A549 (cell line): ENCODE measurements at regions not wholly inside any gene's neighbourhood (a gene's known extent, or its start where the extent isn't known, plus 50 kb on each side); places are given as distances from the start of the nearest gene placed in this dataset.

Experiments
- ATAC-seq, 2 experiments: fragments of 200-7000 bp in 1 of 2; fragments of >200 bp in 1 of 2; cut with Nextera tagmentation in 1 of 2; cut with Tn5 transposase in 1 of 2; 3 replicates each; pipeline versions ENCODE4 v1.8.0 to v1.9.1; 2018 to 2020; ENCODE audit warnings: mild to moderate bottlenecking in 1 of 2, moderate library complexity in 1 of 2
- CTCF ChIA-PET: fragments of 300-600 bp; sonication (Branson Sonifier 250); formaldehyde crosslinking; extraction: SDS; loops from one replicate; lab custom pipeline; 2021; ENCODE audit warnings: antibody characterized with exemption, inconsistent platforms; lab: Yijun Ruan, JAX
- POLR2A ChIA-PET: fragments of 350-600 bp; formaldehyde crosslinking; extraction: SDS; loops from one replicate; lab custom pipeline; 2021; ENCODE audit warnings: antibody characterized with exemption, inconsistent platforms; lab: Yijun Ruan, JAX
- DNase-seq, 2 experiments: peaks; one replicate each; pipeline versions ENCODE4 v3.0.0 to v3.0.0-alpha.2; 2011 to 2016; ENCODE audit warnings: low read depth in 1 of 2, low spot score in 1 of 2
- FAIRE-seq: peaks from 2 replicates; lab custom pipeline; 2011; peaks lifted over from hg19 to GRCh38; lab: Jason Lieb, UNC
- H3K27ac ChIP-seq, 2 experiments: fragments of >200 bp; sonication (Bioruptor Twin); formaldehyde crosslinking; 3 replicates each; pipeline ENCODE4 v1.5.1; 2016 to 2017
- H3K4me1 ChIP-seq: fragments of >200 bp; sonication (Bioruptor Twin); formaldehyde crosslinking; 3 replicates; pipeline ENCODE4 v1.6.1; 2016
- H3K4me2 ChIP-seq: fragments of >200 bp; sonication (Bioruptor Twin); formaldehyde crosslinking; 3 replicates; pipeline ENCODE4 v1.6.1; 2016
- H3K4me3 ChIP-seq: fragments of >200 bp; sonication (Bioruptor Twin); formaldehyde crosslinking; 3 replicates; pipeline ENCODE4 v1.5.1; 2016
- H3K9me3 ChIP-seq: fragments of >200 bp; sonication (Bioruptor Twin); formaldehyde crosslinking; 3 replicates; pipeline ENCODE4 v1.6.1; 2016
- BCL3 ChIP-seq: fragments of >200 bp; sonication (Bioruptor Twin); formaldehyde crosslinking; IDR thresholded peaks from 3 replicates; pipeline ENCODE4 v1.6.1; 2016
- CBX2 ChIP-seq: fragments of 200-600 bp; sonication (generic); IDR thresholded peaks from 2 replicates; pipeline ENCODE4 v1.6.1; 2016; ENCODE audit warnings: low read depth, mild to moderate bottlenecking, borderline replicate concordance
- CHD2 ChIP-seq: fragments of 150-350 bp; IDR thresholded peaks from 2 replicates; pipeline ENCODE4 v1.6.1; 2014; ENCODE audit warnings: low read length; ENCODE audit not compliant: partially characterized antibody
- E2F6 ChIP-seq: IDR thresholded peaks from 2 replicates; pipeline ENCODE4 v1.6.1; 2012; ENCODE audit warnings: low read depth, borderline replicate concordance
- EP300 ChIP-seq, 2 experiments: fragments of >200 bp; sonication (Bioruptor Twin); formaldehyde crosslinking; IDR thresholded peaks; 2 replicates in 1 of 2; 3 replicates in 1 of 2; pipeline ENCODE4 v1.6.1; 2016 to 2017
- FOSB ChIP-seq: fragments of 250-450 bp; sonication (Bioruptor Pico); IDR thresholded peaks from 2 replicates; pipeline ENCODE4 v1.5.0; 2020; ENCODE audit warnings: mild to moderate bottlenecking, moderate library complexity
- GATA3 ChIP-seq: IDR thresholded peaks from 2 replicates; pipeline ENCODE4 v1.6.1; 2012; ENCODE audit warnings: borderline replicate concordance
- HMGXB4 ChIP-seq: fragments of 250-450 bp; sonication (Bioruptor Pico); IDR thresholded peaks from 2 replicates; pipeline ENCODE4 v1.5.0; 2021; ENCODE audit warnings: mild to moderate bottlenecking, moderate library complexity, borderline replicate concordance
- JUN ChIP-seq, 2 experiments: fragments of >200 bp; sonication (Bioruptor Twin); formaldehyde crosslinking; IDR thresholded peaks; 2 replicates in 1 of 2; 3 replicates in 1 of 2; pipeline ENCODE4 v1.6.1; 2016 to 2017
- MAFK ChIP-seq: fragments of 450-650 bp; IDR thresholded peaks from 2 replicates; pipeline ENCODE4 v1.6.1; 2014; ENCODE audit not compliant: partially characterized antibody
- NFE2L2 ChIP-seq: fragments of 150-350 bp; conservative IDR thresholded peaks from 2 replicates; pipeline ENCODE4 v1.6.1; 2014; ENCODE audit warnings: low read length
- NPAS2 ChIP-seq: fragments of 250-450 bp; sonication (Bioruptor Pico); IDR thresholded peaks from 2 replicates; pipeline ENCODE4 v1.8.0; 2022; ENCODE audit warnings: mild to moderate bottlenecking, moderate library complexity, borderline replicate concordance
- PHF8 ChIP-seq: fragments of 200-600 bp; sonication (generic); IDR thresholded peaks from 2 replicates; pipeline ENCODE4 v1.6.1; 2016; ENCODE audit warnings: low read depth, mild to moderate bottlenecking, antibody characterized with exemption, moderate library complexity, borderline replicate concordance
- RAD21 ChIP-seq, 2 experiments: fragments of >200 bp in 1 of 2; sonication (Bioruptor Twin) in 1 of 2; formaldehyde crosslinking in 1 of 2; IDR thresholded peaks in 1 of 2; conservative IDR thresholded peaks in 1 of 2; 2 replicates in 1 of 2; 3 replicates in 1 of 2; pipeline ENCODE4 v1.6.1; 2012 to 2018; ENCODE audit warnings: inconsistent platforms in 1 of 2
- RARB ChIP-seq: fragments of 250-450 bp; sonication (Bioruptor Pico); IDR thresholded peaks from 2 replicates; pipeline ENCODE4 v1.8.0; 2021; ENCODE audit warnings: mild to moderate bottlenecking, moderate library complexity
- RNF2 ChIP-seq: fragments of 200-600 bp; sonication (generic); IDR thresholded peaks from 2 replicates; pipeline ENCODE4 v1.6.1; 2016; ENCODE audit warnings: low read depth, mild to moderate bottlenecking, antibody characterized with exemption, moderate library complexity, borderline replicate concordance
- SREBF2 ChIP-seq: fragments of 450-650 bp; IDR thresholded peaks from 2 replicates; pipeline ENCODE4 v1.6.1; 2014; ENCODE audit warnings: mild to moderate bottlenecking, moderate library complexity
- TFCP2L1 ChIP-seq: fragments of 250-450 bp; sonication (Bioruptor Pico); IDR thresholded peaks from 2 replicates; pipeline ENCODE4 v1.5.0; 2021; ENCODE audit warnings: mild to moderate bottlenecking
- ZNF302 ChIP-seq: fragments of 250-450 bp; sonication (Bioruptor Pico); IDR thresholded peaks from 2 replicates; pipeline ENCODE4 v1.9.0; 2021; ENCODE audit warnings: inconsistent platforms, mild to moderate bottlenecking, moderate library complexity
- WGBS: methylation state at CpG from one replicate; pipeline ENCODE4 v1.1.6; 2017; ENCODE audit errors: missing lambda C conversion rate; 5-methylcytosine and 5-hydroxymethylcytosine counted together
- TF ChIP-seq, protein P1 (sequence below): IDR thresholded peaks from 2 replicates; pipeline ENCODE4 v1.6.1; 2012

DNA sequence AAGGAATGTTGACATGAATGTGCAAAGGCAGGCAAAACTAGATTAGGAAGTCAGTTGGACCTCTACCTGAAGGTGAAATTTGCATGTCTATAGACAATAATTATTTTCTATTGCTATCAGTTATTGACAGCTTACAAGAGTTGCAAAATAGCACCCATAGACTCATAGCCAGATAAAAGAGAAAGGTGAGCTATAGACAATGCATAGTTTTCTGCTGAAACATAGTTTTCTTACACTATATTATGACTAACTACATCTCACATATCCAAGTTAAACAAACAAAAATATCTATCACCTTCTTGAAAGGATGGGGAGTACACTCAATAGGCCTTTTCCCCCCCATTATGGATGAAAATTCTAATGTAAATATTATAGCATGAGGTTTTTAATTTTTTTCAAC lies 305.0 kb downstream of the PTH2R start:
- no peak overlapping the region for H3K4me3 ChIP-seq
- FAIRE-seq (no peak), DNase-seq (no peak), ATAC-seq (no peak)
- no peaks in the 10 kb centered on the region for H3K4me1 ChIP-seq
- no peak overlapping the region for H3K4me2 ChIP-seq
- ChIA-PET CTCF (no interaction called here), POLR2A (no interaction called here)
- no peak overlapping the region for H3K27ac ChIP-seq
- no peak for TF ChIP-seq BCL3
- no peak for TF ChIP-seq CHD2
- no peak for TF ChIP-seq NPAS2 (CRISPR knock-in tag)
- TF ChIP-seq SREBF2, result no peak
- no peak for TF ChIP-seq RNF2
- no peak for TF ChIP-seq FOSB
- TF ChIP-seq RAD21 (conservative IDR thresholded peaks at IDR 0.05 in 1 of 2, IDR thresholded peaks at IDR 0.05 in 1 of 2), result no peak
- no peak for TF ChIP-seq JUN (IDR thresholded peaks at IDR 0.05)
- TF ChIP-seq RARB (CRISPR knock-in tag), result no peak
- TF ChIP-seq E2F6, result no peak
- no peak for TF ChIP-seq PHF8
- TF ChIP-seq ZNF302 (CRISPR knock-in tag), result no peak
- no peaks in the 10 kb centered on the region for H3K9me3 ChIP-seq

GRCh38 chr2:208713066-208713745 lies 306.6 kb downstream of the PTH2R start:
- ChIA-PET POLR2A (no interaction called here), CTCF (no interaction called here)
- H3K4me3 ChIP-seq, result no peak overlapping the region
- H3K27ac ChIP-seq, result no peak overlapping the region
- no peaks in the 10 kb centered on the region for H3K4me1 ChIP-seq
- no peaks in the 10 kb centered on the region for H3K9me3 ChIP-seq
- DNase-seq (no peak), FAIRE-seq (no peak), ATAC-seq (no peak)
- no peak overlapping the region for H3K4me2 ChIP-seq
- TF ChIP-seq HMGXB4, result no peak
- TF ChIP-seq PHF8, result no peak
- no peak for TF ChIP-seq RNF2
- no peak for TF ChIP-seq TFCP2L1 (CRISPR knock-in tag)
- TF ChIP-seq, protein P1, sequence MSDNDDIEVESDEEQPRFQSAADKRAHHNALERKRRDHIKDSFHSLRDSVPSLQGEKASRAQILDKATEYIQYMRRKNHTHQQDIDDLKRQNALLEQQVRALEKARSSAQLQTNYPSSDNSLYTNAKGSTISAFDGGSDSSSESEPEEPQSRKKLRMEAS, result no peak
- no peak for TF ChIP-seq MAFK
- no peak for TF ChIP-seq CBX2
- TF ChIP-seq ZNF302 (CRISPR knock-in tag), result no peak
- no peak for TF ChIP-seq NFE2L2
- no peak for TF ChIP-seq SREBF2
- TF ChIP-seq BCL3, result no peak
- TF ChIP-seq EP300 (IDR thresholded peaks at IDR 0.05), result no peak
- no peak for TF ChIP-seq GATA3
- 6% methylated on average over 1 of the region's 1 CpG for WGBS
